Lung (tissue), 11 donors: ENCODE measurements at regions not wholly inside any gene's neighbourhood (a gene's known extent, or its start where the extent isn't known, plus 50 kb on each side); places are given as distances from the start of the nearest gene placed in this dataset.
A peak's percentile ranks its signal among the peaks of the same experiment; 100 is the strongest.

ENCODE experiments used
- ATAC-seq: fragments of 200-7000 bp; cut with Tn5 transposase; one replicate; pipeline ENCODE4 v1.9.1; 2020; ENCODE audit warnings: moderate number of reproducible peaks; ENCODE audit not compliant: insufficient read depth, low FRiP score
- DNase-seq, 3 donors: peaks; one replicate each; pipeline ENCODE4 v3.0.0-alpha.2; 2013 to 2017
- H3K27ac ChIP-seq, 2 donors: one replicate each; pipeline ENCODE4 v1.5.1; 2013; ENCODE audit warnings: mild to moderate bottlenecking in 2 of 2, moderate library complexity in 2 of 2, control low read depth in 1 of 2, inconsistent platforms in 1 of 2, low read depth in 1 of 2, low read length in 1 of 2
- H3K27me3 ChIP-seq, 3 donors: one replicate each; pipeline ENCODE4 v1.5.1; 2013; ENCODE audit warnings: low read length in 2 of 3; ENCODE audit not compliant: control insufficient read depth in 3 of 3, insufficient read depth in 3 of 3
- H3K36me3 ChIP-seq, 4 donors: one replicate each; pipeline ENCODE4 v1.5.1; 2013; ENCODE audit warnings: low read length in 4 of 4, mild to moderate bottlenecking in 1 of 4, moderate library complexity in 1 of 4; ENCODE audit not compliant: control insufficient read depth in 4 of 4, insufficient read depth in 4 of 4
- H3K4me1 ChIP-seq, 5 donors: one replicate each; pipeline ENCODE4 v1.5.1; 2013; ENCODE audit warnings: low read length in 5 of 5, mild to moderate bottlenecking in 2 of 5, moderate library complexity in 1 of 5; ENCODE audit not compliant: control insufficient read depth in 5 of 5, insufficient read depth in 5 of 5
- H3K4me3 ChIP-seq: one replicate; pipeline ENCODE4 v1.5.1; 2013; ENCODE audit warnings: mild to moderate bottlenecking, control low read depth, moderate library complexity
- H3K9ac ChIP-seq, 2 donors: one replicate each; pipeline ENCODE4 v1.5.1; 2013; ENCODE audit warnings: low read length in 2 of 2, control low read depth in 1 of 2; ENCODE audit not compliant: insufficient read depth in 1 of 2
- H3K9me3 ChIP-seq, 4 donors: one replicate each; pipeline ENCODE4 v1.5.1; 2013; ENCODE audit warnings: low read length in 3 of 4, mild to moderate bottlenecking in 1 of 4, moderate library complexity in 1 of 4; ENCODE audit not compliant: control insufficient read depth in 4 of 4, insufficient read depth in 3 of 4
- CTCF ChIP-seq: IDR thresholded peaks from 2 replicates; pipeline ENCODE4 v1.5.1; 2012; ENCODE audit warnings: mild to moderate bottlenecking; ENCODE audit errors: control extremely low read depth, extremely low read depth
- WGBS, 2 donors: extraction: QIAGEN DNeasy Blood & Tissue Kit; methylation state at CpG; one replicate each; pipeline ENCODE4 v1.1.7; 2013; 5-methylcytosine and 5-hydroxymethylcytosine counted together
- donor health status: control.
- donor health status: control.
- donor health status: Bipolar disorder and iron deficiency.
- donor health status: healthy.
- donor health status: DM: yes; HTN: yes; CAD: no.

- TF ChIP-seq CTCF: no peak
- Histone ChIP-seq H3K27me3 (no peaks in the 10 kb centered on the region), H3K36me3 (no peaks in the 10 kb centered on the region), H3K9me3 (no peaks in the 10 kb centered on the region), H3K27ac (no peak overlapping the region), H3K4me1 (peaks cover 0 to 14% (median 8%) of the 10 kb centered on the region in 5 donors), H3K9ac (no peak overlapping the region), H3K4me3 (no peak overlapping the region)
- peak in 2 of 3 donors; percentile 48 to 68 for DNase-seq
- no peak for ATAC-seq
Measured at GRCh38 chr3:146834917-146835316, 229.8 kb upstream of the PLSCR5 start.

- DNase-seq: peak; percentile 49 to 86 (median 76)
- no peak for TF ChIP-seq CTCF
- 71 to 79% methylated on average over 5 of the region's 5 CpGs for WGBS, 2 donors
- no peak for ATAC-seq
- Histone ChIP-seq H3K27ac (no peak overlapping the region), H3K9ac (no peak overlapping the region), H3K4me1 (peaks cover 0 to 14% (median 8%) of the 10 kb centered on the region in 5 donors), H3K4me3 (no peak overlapping the region), H3K36me3 (no peaks in the 10 kb centered on the region), H3K27me3 (no peaks in the 10 kb centered on the region), H3K9me3 (no peaks in the 10 kb centered on the region)
Measured at GRCh38 chr3:146832857-146833458, 227.8 kb upstream of the PLSCR5 start.

GRCh38 chr3:146831659-146832058 lies 226.5 kb upstream of the PLSCR5 start:
- WGBS, 2 donors: 79 to 81% methylated on average over 1 of the region's 1 CpG
- Histone ChIP-seq H3K4me3 (no peak overlapping the region), H3K4me1 (peaks cover 0 to 14% (median 8%) of the 10 kb centered on the region in 5 donors), H3K9me3 (no peaks in the 10 kb centered on the region), H3K9ac (no peak overlapping the region), H3K36me3 (no peaks in the 10 kb centered on the region), H3K27ac (no peak overlapping the region), H3K27me3 (no peaks in the 10 kb centered on the region)
- DNase-seq: no peak
- no peak for TF ChIP-seq CTCF
- ATAC-seq: no peak

GRCh38 chr3:146830231-146830630 lies 225.1 kb upstream of the PLSCR5 start:
- Histone ChIP-seq H3K4me1 (peaks cover 0 to 12% (median 8%) of the 10 kb centered on the region in 5 donors), H3K36me3 (no peaks in the 10 kb centered on the region), H3K4me3 (no peak overlapping the region), H3K27ac (no peak overlapping the region), H3K9ac (no peak overlapping the region), H3K27me3 (no peaks in the 10 kb centered on the region), H3K9me3 (no peaks in the 10 kb centered on the region)
- no peak for ATAC-seq
- no peak for DNase-seq
- TF ChIP-seq CTCF: no peak
